GM18873 (cell line): ENCODE measurements at regions not wholly inside any gene's neighbourhood (a gene's known extent, or its start where the extent isn't known, plus 50 kb on each side); places are given as distances from the start of the nearest gene placed in this dataset.
"Not testable (repeated sequence)": the region's sequence is repeated elsewhere in the genome, so short reads cannot be mapped to it uniquely, and the experiment has no call there.

Experiments
- ATAC-seq: cut with Tn5 transposase; IDR thresholded peaks from one replicate; pipeline ENCODE4 v1.9.1; 2021; ENCODE audit warnings: mild to moderate bottlenecking, moderate library complexity, moderate number of reproducible peaks; ENCODE audit not compliant: unreplicated experiment, low FRiP score

DNA sequence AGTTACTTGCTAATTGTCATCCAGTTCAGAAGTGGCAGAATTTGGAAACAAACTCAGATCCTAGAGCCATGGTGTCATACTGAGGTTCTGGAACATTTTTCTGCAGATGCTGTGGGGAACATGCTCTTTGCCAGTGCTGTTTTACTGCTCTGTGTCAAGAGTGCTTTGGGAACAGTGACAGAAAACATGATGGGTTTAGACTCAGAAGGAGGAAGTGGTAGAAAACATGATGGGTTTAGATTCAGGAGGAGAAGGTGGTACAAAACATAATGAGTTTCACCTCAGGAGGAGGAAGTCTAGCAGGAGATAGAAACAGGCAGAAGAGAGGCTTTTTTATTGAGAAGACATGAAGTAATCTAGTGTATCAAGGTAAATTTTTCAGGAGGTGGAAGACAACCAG is 815.5 kb downstream of the DHX35 start:
- ATAC-seq = no peak

DNA sequence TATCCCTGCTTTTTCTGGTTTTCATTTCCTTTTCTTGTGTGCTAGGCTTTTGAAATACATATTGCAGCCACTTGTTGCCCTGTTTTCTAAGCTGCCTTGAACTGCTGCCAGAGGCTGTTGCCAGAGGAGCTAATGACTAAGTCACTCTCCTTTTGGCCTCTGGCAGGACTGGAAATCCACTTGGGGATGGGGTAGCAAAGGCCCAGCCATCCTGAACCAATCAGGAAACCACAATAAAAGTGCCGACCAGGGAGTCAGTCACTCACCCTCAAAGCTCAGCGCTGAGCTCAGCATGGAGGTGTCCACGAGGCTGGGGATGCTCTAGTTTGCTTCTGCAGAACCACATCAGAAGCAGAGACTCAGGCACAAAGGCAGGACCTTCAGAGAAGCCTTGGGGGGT is 813.0 kb downstream of the DHX35 start:
- no peak for ATAC-seq

GRCh38 chr20:39773380-39774000 is 811.3 kb downstream of the DHX35 start:
- no peak for ATAC-seq

DNA sequence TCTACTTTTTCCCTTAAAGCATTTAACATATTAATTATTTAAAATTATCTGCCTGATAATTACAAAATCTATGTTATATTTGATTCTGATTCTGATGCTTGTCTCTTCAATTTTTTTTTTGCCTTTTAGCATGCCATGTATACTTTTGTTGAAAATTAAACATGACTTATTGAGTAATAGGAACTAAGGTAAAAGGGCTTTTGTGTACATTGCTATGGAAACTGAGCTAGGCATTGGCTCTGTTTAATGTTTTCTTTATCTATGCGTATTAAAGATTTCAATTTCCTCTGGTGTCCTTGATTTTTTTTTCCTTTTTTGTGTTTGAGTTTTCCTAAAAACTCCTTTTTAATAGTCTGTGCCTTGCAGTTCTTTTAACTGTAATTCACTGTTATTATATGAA is 805.2 kb downstream of the DHX35 start:
- ATAC-seq = no peak

DNA sequence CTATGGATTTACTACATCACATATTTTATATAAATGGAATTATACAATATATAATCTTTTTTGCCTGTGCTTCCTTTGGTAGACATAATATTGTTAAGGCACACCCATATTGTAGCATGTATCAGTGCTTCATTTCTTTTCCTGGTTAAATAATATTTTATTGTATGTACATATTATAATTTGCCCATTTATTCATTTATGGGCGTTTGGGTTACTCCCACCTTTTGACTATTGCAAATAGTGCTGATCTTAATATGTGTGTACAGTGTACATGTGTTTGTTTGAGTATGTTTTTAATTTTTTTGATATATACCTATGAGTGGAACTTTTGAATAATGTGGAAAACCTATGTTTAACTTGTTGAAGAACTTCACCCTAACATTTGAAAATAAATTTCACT is 804.2 kb downstream of the DHX35 start:
- ATAC-seq = no peak

GRCh38 chr20:39762716-39763115 is 800.6 kb downstream of the DHX35 start:
- ATAC-seq = no peak

- ATAC-seq = no peak
Observed at GRCh38 chr20:39758876-39759275, 796.7 kb downstream of the DHX35 start.

- ATAC-seq = no peak
Observed at GRCh38 chr20:39756828-39757227, 794.7 kb downstream of the DHX35 start.

DNA sequence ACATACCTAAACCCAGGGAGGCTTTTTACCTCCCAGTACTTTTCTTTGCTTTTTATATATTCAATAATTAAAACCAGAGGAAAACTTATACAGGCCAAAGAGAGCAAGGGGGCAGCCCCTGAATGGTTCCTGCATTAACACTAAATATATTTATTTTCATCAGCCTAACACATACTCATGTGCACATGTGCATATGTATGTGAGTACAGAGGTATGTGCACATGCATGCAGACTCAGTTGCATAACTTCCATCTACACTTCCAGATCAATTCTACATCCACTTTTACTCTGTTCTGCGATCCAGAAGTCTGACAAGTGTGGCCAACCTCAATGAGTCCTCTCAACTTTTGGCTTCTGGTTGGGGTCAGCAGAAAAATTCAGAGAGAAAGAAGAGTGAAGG is 794.2 kb downstream of the DHX35 start:
- ATAC-seq = no peak

- ATAC-seq = no peak
Observed at GRCh38 chr20:39752262-39752876, 790.2 kb downstream of the DHX35 start.

DNA sequence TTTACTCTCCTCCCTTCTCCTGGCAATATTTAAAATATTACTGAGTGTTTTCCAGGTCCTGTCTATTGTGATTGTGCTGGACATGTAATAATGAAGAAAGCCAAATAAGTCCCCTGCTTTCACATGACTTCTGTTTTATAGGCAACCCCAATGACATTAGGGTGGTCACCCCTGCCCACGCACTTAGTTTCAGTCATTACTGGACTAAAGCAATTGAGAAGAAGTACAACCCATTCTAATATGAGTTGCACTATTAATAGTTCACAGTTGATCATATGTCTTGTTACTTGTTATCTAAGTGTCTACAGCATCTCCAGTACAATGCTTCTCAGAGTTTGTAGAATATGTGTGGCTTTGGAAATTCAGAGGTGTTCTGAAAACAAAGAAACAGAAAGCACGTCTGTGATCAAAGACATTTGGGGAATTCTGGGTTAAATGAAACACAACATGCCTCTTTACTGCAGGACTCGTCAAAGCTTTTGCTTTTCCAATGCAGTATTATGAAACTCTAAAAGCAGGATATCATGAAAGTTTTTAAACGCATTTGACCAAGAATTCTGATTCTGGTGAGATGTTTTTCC is 789.5 kb downstream of the DHX35 start:
- ATAC-seq = no peak

DNA sequence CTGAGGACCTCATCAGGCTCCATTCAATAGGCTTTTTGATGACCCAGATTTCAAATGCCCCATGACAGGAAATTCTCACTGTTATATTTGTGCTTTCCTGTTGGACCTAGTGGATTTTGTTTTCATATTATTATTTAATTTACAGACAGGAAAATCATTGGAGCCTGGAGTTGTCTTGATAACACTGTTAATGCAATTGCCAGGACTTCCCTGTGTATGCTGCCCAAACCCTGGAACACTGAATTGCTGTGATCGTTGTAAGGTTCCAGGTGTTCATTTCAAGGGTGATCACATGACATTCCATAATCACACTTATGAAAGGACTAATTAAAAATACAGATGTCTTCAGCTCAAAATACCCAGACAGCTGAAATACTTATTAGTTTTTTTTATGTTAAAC is 783.2 kb downstream of the DHX35 start:
- no peak for ATAC-seq

DNA sequence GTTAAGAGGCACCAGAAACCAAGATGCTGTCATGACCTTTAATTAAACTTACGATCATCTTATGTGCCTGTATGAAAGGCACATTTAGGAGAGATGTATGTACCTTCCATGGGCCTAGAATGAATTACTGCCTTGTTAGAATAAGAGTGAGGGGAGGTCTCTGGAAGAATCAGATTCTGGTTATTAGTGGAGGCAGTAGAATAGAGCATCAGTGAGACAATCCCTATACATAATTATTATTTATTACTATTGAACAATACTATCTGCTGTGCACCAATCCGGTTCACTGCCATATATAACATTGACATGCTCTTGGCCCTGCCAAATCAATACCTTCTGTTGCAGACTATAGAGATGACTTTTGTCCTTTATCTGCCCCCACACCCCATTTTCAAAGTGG is 776.5 kb downstream of the DHX35 start:
- ATAC-seq = no peak

DNA sequence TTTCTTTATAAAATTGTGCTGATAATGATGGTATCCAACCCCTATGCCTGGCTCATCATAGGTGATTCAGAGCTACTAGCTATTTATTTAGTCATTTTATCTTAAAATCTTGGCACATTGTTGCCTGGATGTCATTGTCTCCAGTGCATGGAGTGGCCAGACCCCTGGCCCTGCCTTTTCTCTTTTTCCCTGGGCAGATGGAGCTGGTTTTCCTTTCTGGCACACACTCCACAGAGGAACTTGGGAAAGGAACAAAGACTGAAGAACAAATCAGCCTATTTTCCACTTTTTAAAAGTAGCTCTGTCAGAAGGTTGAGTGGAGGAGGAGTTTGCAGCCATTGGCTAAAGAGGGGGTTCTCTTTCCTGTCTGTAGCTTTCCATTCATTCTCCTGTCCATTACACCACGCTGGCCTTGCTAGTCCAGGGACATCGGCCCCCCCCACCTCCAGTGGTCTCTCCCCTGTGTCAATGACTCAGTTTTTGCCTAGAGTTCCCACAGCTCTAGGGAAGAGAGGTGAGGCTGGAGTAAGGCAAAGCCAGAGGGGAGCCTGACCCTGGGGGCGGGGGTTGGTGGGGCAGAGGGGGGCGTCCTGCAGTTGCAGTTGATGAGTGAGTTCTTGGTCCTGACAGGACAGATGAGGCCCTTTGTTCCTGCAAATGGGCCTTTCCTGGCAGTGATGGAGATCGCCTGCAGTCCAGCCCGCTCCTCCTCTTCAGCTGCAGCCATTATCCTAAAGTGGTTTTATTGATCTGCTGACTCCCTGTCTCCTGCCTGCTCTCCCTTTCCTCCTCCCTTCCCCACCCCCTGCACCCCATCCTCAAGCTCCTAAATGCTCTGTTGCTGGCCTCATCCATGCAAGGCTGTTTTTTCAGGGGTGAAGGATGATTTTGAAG is 774.5 kb downstream of the DHX35 start:
- no peak for ATAC-seq

- ATAC-seq = not testable (repeated sequence)
Observed at GRCh38 chr20:39725513-39725912, 763.4 kb downstream of the DHX35 start.

- no peak for ATAC-seq
Observed at GRCh38 chr20:39719293-39719692, 757.1 kb downstream of the DHX35 start.

GRCh38 chr20:39717936-39718335 is 755.8 kb downstream of the DHX35 start:
- no peak for ATAC-seq

DNA sequence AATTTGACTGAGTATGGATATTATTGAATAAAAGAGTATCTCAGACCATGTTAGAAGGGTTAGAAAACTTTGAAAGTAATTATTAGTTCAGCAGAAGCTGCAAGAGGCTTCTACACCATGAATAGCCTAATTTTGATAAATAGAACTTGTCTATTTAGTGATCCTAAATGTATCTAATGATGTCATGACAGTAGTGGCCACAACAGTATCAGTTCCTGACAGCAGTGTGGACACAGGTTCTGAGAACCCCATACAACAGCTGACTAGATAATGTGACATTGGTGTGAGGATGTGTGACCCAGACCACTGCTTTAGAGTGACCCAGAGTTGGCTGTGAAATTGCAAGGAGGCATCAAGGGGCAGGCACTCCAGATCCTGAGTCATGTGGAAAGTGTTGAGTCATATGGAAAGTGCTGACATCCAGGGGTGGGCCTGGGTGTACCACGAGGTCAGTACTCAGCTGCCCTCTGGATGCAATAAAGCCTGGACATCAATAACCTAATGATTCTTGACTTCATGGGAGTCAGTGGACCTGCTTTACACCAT is 754.7 kb downstream of the DHX35 start:
- ATAC-seq = no peak

DNA sequence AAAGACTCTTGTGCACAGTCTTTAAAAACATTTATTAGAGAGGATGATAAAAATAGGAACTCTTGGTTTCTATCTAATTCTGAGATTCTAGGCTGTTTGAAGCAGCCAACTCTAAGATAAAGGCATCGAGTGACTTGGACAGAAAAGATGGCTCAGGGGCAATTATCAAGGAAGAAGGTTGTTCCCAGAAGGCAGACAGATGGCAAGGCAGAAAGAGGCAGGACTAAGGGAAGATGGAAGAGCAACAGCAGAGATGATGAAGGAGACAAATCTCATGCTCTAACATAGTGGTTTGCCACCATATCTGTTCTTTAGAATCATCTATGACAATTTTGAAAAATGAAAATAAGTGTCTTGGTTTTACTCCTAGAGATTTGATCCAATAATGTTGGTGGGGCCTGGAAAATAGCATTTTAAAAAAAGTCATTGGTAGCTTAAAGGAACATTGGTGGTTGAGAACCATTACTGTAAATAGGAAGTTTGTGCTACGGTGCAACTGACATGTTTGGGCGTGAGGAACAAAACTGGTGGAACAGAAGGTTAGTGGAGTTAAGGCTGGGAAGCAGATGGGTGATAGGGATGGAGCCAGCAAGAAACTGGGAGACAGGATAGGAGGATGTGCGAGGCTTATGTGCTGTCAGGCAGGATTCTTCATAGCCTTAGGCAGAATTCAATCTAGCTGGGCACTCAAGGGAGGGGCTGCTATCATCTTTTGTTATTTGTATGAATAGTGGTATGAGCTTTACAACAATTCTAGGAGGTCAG is 751.1 kb downstream of the DHX35 start:
- no peak for ATAC-seq

DNA sequence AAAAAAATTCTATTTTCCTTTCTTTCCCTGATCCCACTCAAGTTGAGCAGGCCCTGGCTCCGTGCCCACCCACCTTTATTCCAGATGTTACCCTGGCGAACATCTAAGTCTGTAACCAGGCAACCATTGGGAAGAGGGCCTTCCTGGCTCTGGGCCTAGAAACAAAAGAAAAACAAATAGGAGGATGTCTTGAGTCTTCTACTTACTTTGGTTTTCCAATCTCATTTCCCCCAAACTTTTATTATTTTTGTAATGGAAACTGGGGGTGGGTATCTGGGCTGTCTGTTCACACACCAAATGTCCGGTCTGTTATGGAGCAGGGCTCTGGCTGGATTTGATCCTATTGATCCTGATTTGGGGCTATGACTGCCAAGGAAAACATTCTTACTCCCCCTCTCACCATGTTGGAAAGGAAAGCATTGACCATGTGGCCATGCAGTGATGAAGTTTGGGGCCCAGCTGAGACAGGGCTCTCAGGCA is 744.1 kb downstream of the DHX35 start:
- no peak for ATAC-seq
